HEK293 (cell line): ENCODE measurements at regions not wholly inside any gene's neighbourhood (a gene's known extent, or its start where the extent isn't known, plus 50 kb on each side); places are given as distances from the start of the nearest gene placed in this dataset.

Source experiments
- CTCF ChIA-PET: fragments of 350-600 bp; formaldehyde crosslinking; extraction: SDS; loops from one replicate; lab custom pipeline; 2021; ENCODE audit warnings: antibody characterized with exemption; lab: Yijun Ruan, JAX
- POLR2A ChIA-PET: fragments of 300-600 bp; formaldehyde crosslinking; extraction: SDS; loops from one replicate; lab custom pipeline; 2020; ENCODE audit warnings: antibody characterized with exemption, inconsistent platforms; lab: Yijun Ruan, JAX
- H3K27ac ChIP-seq: fragments of 200-500 bp; sonication (Bioruptor generic); 2 replicates; pipeline ENCODE4 v1.5.1; 2014; ENCODE audit warnings: low read depth, low read length, control low read depth, inconsistent platforms; ENCODE audit errors: extremely low read depth
- H3K36me3 ChIP-seq, 2 experiments: fragments of 200-500 bp in 1 of 2; sonication (Bioruptor generic) in 1 of 2; 1 replicate in 1 of 2; 2 replicates in 1 of 2; pipeline ENCODE4 v1.5.1; 2014 to 2017; ENCODE audit warnings: inconsistent platforms in 2 of 2, low read length in 2 of 2; ENCODE audit not compliant: control insufficient read depth in 2 of 2, insufficient read depth in 1 of 2
- H3K4me1 ChIP-seq: fragments of 200-500 bp; sonication (Bioruptor generic); 2 replicates; pipeline ENCODE4 v1.5.1; 2014; ENCODE audit warnings: mild to moderate bottlenecking, low read length, inconsistent platforms; ENCODE audit not compliant: control insufficient read depth, insufficient read depth
- H3K4me3 ChIP-seq: 2 replicates; pipeline ENCODE4 v1.5.1; 2011; ENCODE audit warnings: low read depth, mild to moderate bottlenecking, control low read depth, low read length, moderate library complexity
- H3K9me3 ChIP-seq: fragments of 200-500 bp; sonication (Bioruptor generic); 2 replicates; pipeline ENCODE4 v1.5.1; 2014; ENCODE audit warnings: low read depth, low read length, inconsistent platforms; ENCODE audit not compliant: control insufficient read depth, insufficient read depth
- HOXC10 ChIP-seq: sonication (generic); formaldehyde crosslinking; IDR thresholded peaks from 2 replicates; pipeline ENCODE4 v1.8.1; 2023; ENCODE audit warnings: mild to moderate bottlenecking, missing genetic modification reagents
- HOXD13 ChIP-seq: sonication (generic); formaldehyde crosslinking; IDR thresholded peaks from 2 replicates; pipeline ENCODE4 v1.8.0; 2022; ENCODE audit warnings: missing genetic modification reagents, borderline replicate concordance
- SALL2 ChIP-seq: fragments of 450-650 bp; formaldehyde crosslinking; IDR thresholded peaks from 2 replicates; pipeline ENCODE4 v1.5.0; 2017; ENCODE audit warnings: missing biosample characterization, mild to moderate bottlenecking, missing genetic modification characterization, borderline replicate concordance
- SCRT2 ChIP-seq: fragments of 450-650 bp; formaldehyde crosslinking; IDR thresholded peaks from 2 replicates; pipeline ENCODE4 v1.5.1; 2016; ENCODE audit warnings: missing biosample characterization, missing genetic modification characterization
- TCF7L2 ChIP-seq: IDR thresholded peaks from 2 replicates; pipeline ENCODE4 v1.6.1; 2011; ENCODE audit warnings: low read depth, mild to moderate bottlenecking, inconsistent platforms, low read length, moderate library complexity, borderline replicate concordance
- YY1 ChIP-seq: fragments of 450-650 bp; formaldehyde crosslinking; IDR thresholded peaks from 2 replicates; pipeline ENCODE4 v1.5.1; 2018; ENCODE audit warnings: missing biosample characterization, missing genetic modification characterization
- YY2 ChIP-seq: fragments of 450-650 bp; formaldehyde crosslinking; IDR thresholded peaks from 2 replicates; pipeline ENCODE4 v1.5.1; 2016; ENCODE audit warnings: missing biosample characterization, missing genetic modification characterization
- ZBTB1 ChIP-seq: fragments of 450-650 bp; formaldehyde crosslinking; IDR thresholded peaks from 2 replicates; pipeline ENCODE4 v1.5.1; 2016; ENCODE audit warnings: missing biosample characterization, missing genetic modification characterization
- ZBTB17 ChIP-seq: fragments of 450-650 bp; formaldehyde crosslinking; IDR thresholded peaks from 2 replicates; pipeline ENCODE4 v1.5.1; 2016; ENCODE audit warnings: missing biosample characterization, missing genetic modification characterization
- ZFP69B ChIP-seq: fragments of 450-650 bp; formaldehyde crosslinking; IDR thresholded peaks from 2 replicates; pipeline ENCODE4 v1.5.1; 2016; ENCODE audit warnings: missing biosample characterization, missing genetic modification characterization
- ZNF140 ChIP-seq: fragments of 450-650 bp; formaldehyde crosslinking; IDR thresholded peaks from 2 replicates; pipeline ENCODE4 v1.5.1; 2016; ENCODE audit warnings: missing biosample characterization, missing genetic modification characterization
- ZNF16 ChIP-seq: fragments of 450-650 bp; formaldehyde crosslinking; IDR thresholded peaks from 2 replicates; pipeline ENCODE4 v1.5.1; 2016; ENCODE audit warnings: low read depth, missing biosample characterization, missing genetic modification characterization
- ZNF211 ChIP-seq: fragments of 450-650 bp; formaldehyde crosslinking; IDR thresholded peaks from 2 replicates; pipeline ENCODE4 v1.5.1; 2016; ENCODE audit warnings: low read depth, missing biosample characterization, missing genetic modification characterization
- ZNF223 ChIP-seq: fragments of 450-650 bp; formaldehyde crosslinking; IDR thresholded peaks from 2 replicates; pipeline ENCODE4 v1.5.1; 2016; ENCODE audit warnings: missing biosample characterization, missing genetic modification characterization
- ZNF23 ChIP-seq: fragments of 450-650 bp; formaldehyde crosslinking; IDR thresholded peaks from 2 replicates; pipeline ENCODE4 v1.5.1; 2016; ENCODE audit warnings: missing biosample characterization, missing genetic modification characterization, borderline replicate concordance
- ZNF366 ChIP-seq: fragments of 450-650 bp; formaldehyde crosslinking; conservative IDR thresholded peaks from 2 replicates; pipeline ENCODE4 v1.5.1; 2016; ENCODE audit warnings: missing biosample characterization, missing genetic modification characterization
- ZNF391 ChIP-seq: fragments of 450-650 bp; formaldehyde crosslinking; IDR thresholded peaks from 2 replicates; pipeline ENCODE4 v1.5.1; 2016; ENCODE audit warnings: low read depth, missing biosample characterization, missing genetic modification characterization, borderline replicate concordance
- ZNF404 ChIP-seq: fragments of 450-650 bp; formaldehyde crosslinking; IDR thresholded peaks from 2 replicates; pipeline ENCODE4 v1.5.1; 2017; ENCODE audit warnings: missing biosample characterization, missing genetic modification characterization
- ZNF514 ChIP-seq: fragments of 450-650 bp; formaldehyde crosslinking; IDR thresholded peaks from 2 replicates; pipeline ENCODE4 v1.5.1; 2016; ENCODE audit warnings: missing biosample characterization, missing genetic modification characterization
- ZNF521 ChIP-seq: fragments of 450-650 bp; formaldehyde crosslinking; IDR thresholded peaks from 2 replicates; pipeline ENCODE4 v1.5.1; 2017; ENCODE audit warnings: missing biosample characterization, mild to moderate bottlenecking, missing genetic modification characterization
- ZNF561 ChIP-seq: fragments of 450-650 bp; IDR thresholded peaks from 2 replicates; pipeline ENCODE4 v1.5.1; 2018; ENCODE audit warnings: missing biosample characterization, missing genetic modification characterization, borderline replicate concordance
- ZNF621 ChIP-seq: fragments of 450-650 bp; formaldehyde crosslinking; IDR thresholded peaks from 2 replicates; pipeline ENCODE4 v1.5.1; 2017; ENCODE audit warnings: missing biosample characterization, missing genetic modification characterization
- ZNF837 ChIP-seq: fragments of 450-650 bp; formaldehyde crosslinking; IDR thresholded peaks from 2 replicates; pipeline ENCODE4 v1.5.1; 2016; ENCODE audit warnings: missing biosample characterization, missing genetic modification characterization
- TF ChIP-seq, protein P1 (sequence below): fragments of 450-650 bp; formaldehyde crosslinking; IDR thresholded peaks from 2 replicates; pipeline ENCODE4 v1.5.1; 2016; ENCODE audit warnings: missing biosample characterization, missing genetic modification characterization, low read depth
- TF ChIP-seq, protein P2 (sequence below): sonication (generic); formaldehyde crosslinking; IDR thresholded peaks from 2 replicates; pipeline ENCODE4 v1.8.1; 2022; ENCODE audit warnings: mild to moderate bottlenecking, moderate library complexity, missing genetic modification reagents
- TF ChIP-seq, protein P3 (sequence below): fragments of 450-650 bp; IDR thresholded peaks from 2 replicates; pipeline ENCODE4 v1.5.1; 2018; ENCODE audit warnings: missing biosample characterization, missing genetic modification characterization
- TF ChIP-seq, protein P4 (sequence below): fragments of 450-650 bp; formaldehyde crosslinking; IDR thresholded peaks from 2 replicates; pipeline ENCODE4 v1.5.1; 2016; ENCODE audit warnings: missing biosample characterization, missing genetic modification characterization, low read depth
- TF ChIP-seq, protein P5 (sequence below): fragments of 450-650 bp; formaldehyde crosslinking; IDR thresholded peaks from 2 replicates; pipeline ENCODE4 v1.5.1; 2017; ENCODE audit warnings: missing biosample characterization, missing genetic modification characterization
- TF ChIP-seq, protein P6 (sequence below): fragments of 450-650 bp; formaldehyde crosslinking; IDR thresholded peaks from 2 replicates; pipeline ENCODE4 v1.5.1; 2016; ENCODE audit warnings: missing biosample characterization, missing genetic modification characterization

DNA sequence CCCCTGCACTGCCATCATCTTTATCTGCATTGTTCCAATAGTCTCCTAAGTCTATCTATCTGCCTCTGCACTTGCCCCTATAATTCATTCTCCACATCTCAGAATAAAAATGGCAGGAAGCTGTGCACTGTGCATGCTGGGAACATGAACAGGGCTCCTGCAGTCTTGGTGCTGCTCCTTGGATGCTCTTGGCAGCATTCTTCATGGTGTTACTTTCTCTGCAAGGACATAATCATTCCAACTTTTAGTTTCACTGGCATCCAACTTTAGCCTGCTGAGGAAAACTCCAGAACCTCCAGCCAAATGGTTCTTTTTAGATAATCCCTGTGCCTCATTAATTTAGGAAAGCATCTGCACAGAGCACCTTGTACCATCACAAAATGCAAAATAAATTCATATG lies 208.3 kb downstream of the STK31 start:
- CTCF ChIA-PET = no interaction called here
- H3K9me3 ChIP-seq = no peaks in the 10 kb centered on the region

DNA sequence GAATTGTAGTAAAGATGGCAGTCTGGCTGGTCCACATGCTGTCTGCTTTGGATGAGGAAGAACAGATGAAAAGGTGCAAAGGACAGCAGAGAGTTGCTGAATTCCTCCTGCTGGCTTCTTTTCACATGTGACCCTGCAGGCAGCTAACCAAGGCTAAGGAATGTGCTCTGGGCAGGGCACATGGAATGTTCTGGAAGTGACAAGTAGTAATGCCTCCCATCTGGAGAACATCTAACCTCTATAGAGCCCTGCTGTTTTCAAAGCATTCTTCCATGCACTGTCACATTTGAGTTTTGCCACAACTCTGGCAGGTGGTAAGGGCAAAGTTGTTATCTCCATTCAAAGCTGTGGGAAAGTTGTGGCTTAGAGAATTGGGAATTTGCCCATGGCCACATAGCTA lies 208.8 kb downstream of the STK31 start:
- Histone ChIP-seq H3K4me3 (no peak overlapping the region), H3K36me3 (no peaks in the 10 kb centered on the region), H3K9me3 (no peaks in the 10 kb centered on the region), H3K27ac (no peak overlapping the region), H3K4me1 (no peaks in the 10 kb centered on the region)
- TF ChIP-seq ZNF16 (tag by site-specific recombination) = no peak
- TF ChIP-seq ZFP69B (tag by site-specific recombination) = no peak
- TF ChIP-seq, protein P1, sequence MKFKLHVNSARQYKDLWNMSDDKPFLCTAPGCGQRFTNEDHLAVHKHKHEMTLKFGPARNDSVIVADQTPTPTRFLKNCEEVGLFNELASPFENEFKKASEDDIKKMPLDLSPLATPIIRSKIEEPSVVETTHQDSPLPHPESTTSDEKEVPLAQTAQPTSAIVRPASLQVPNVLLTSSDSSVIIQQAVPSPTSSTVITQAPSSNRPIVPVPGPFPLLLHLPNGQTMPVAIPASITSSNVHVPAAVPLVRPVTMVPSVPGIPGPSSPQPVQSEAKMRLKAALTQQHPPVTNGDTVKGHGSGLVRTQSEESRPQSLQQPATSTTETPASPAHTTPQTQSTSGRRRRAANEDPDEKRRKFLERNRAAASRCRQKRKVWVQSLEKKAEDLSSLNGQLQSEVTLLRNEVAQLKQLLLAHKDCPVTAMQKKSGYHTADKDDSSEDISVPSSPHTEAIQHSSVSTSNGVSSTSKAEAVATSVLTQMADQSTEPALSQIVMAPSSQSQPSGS = no peak
- no peak for TF ChIP-seq ZNF561 (tag by site-specific recombination)
- no peak for TF ChIP-seq ZNF366
- TF ChIP-seq SCRT2 = no peak
- TF ChIP-seq HOXC10 (CRISPR knock-in tag) = no peak
- TF ChIP-seq ZNF23 (tag by site-specific recombination) = no peak
- no peak for TF ChIP-seq YY2 (tag by site-specific recombination)
- no peak for TF ChIP-seq TCF7L2
- no peak for TF ChIP-seq HOXD13
- TF ChIP-seq ZNF223 = no peak
- no peak for TF ChIP-seq ZNF621 (tag by site-specific recombination)
- TF ChIP-seq, protein P2, sequence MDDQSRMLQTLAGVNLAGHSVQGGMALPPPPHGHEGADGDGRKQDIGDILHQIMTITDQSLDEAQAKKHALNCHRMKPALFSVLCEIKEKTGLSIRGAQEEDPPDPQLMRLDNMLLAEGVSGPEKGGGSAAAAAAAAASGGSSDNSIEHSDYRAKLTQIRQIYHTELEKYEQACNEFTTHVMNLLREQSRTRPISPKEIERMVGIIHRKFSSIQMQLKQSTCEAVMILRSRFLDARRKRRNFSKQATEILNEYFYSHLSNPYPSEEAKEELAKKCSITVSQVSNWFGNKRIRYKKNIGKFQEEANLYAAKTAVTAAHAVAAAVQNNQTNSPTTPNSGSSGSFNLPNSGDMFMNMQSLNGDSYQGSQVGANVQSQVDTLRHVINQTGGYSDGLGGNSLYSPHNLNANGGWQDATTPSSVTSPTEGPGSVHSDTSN = no peak
- TF ChIP-seq ZNF514 (tag by site-specific recombination) = no peak
- no peak for TF ChIP-seq YY1
- TF ChIP-seq ZNF211 (tag by site-specific recombination) = no peak
- no peak for TF ChIP-seq ZBTB17 (tag by site-specific recombination)
- TF ChIP-seq, protein P3, sequence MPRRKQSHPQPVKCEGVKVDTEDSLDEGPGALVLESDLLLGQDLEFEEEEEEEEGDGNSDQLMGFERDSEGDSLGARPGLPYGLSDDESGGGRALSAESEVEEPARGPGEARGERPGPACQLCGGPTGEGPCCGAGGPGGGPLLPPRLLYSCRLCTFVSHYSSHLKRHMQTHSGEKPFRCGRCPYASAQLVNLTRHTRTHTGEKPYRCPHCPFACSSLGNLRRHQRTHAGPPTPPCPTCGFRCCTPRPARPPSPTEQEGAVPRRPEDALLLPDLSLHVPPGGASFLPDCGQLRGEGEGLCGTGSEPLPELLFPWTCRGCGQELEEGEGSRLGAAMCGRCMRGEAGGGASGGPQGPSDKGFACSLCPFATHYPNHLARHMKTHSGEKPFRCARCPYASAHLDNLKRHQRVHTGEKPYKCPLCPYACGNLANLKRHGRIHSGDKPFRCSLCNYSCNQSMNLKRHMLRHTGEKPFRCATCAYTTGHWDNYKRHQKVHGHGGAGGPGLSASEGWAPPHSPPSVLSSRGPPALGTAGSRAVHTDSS = no peak
- POLR2A ChIA-PET = no interaction called here
- CTCF ChIA-PET = no interaction called here

More for the DNA sequence above, 208.3 kb downstream of the STK31 start:
- TF ChIP-seq ZNF140 (tag by site-specific recombination) (no peak), ZNF404 (tag by site-specific recombination) (no peak), SALL2 (tag by site-specific recombination) (no peak), ZNF391 (no peak), ZNF561 (tag by site-specific recombination) (no peak), ZBTB1 (no peak), ZNF16 (tag by site-specific recombination) (no peak), ZNF521 (tag by site-specific recombination) (no peak), ZNF837 (tag by site-specific recombination) (no peak)
- TF ChIP-seq, protein P4, sequence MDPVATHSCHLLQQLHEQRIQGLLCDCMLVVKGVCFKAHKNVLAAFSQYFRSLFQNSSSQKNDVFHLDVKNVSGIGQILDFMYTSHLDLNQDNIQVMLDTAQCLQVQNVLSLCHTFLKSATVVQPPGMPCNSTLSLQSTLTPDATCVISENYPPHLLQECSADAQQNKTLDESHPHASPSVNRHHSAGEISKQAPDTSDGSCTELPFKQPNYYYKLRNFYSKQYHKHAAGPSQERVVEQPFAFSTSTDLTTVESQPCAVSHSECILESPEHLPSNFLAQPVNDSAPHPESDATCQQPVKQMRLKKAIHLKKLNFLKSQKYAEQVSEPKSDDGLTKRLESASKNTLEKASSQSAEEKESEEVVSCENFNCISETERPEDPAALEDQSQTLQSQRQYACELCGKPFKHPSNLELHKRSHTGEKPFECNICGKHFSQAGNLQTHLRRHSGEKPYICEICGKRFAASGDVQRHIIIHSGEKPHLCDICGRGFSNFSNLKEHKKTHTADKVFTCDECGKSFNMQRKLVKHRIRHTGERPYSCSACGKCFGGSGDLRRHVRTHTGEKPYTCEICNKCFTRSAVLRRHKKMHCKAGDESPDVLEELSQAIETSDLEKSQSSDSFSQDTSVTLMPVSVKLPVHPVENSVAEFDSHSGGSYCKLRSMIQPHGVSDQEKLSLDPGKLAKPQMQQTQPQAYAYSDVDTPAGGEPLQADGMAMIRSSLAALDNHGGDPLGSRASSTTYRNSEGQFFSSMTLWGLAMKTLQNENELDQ = no peak
- TF ChIP-seq, protein P5, sequence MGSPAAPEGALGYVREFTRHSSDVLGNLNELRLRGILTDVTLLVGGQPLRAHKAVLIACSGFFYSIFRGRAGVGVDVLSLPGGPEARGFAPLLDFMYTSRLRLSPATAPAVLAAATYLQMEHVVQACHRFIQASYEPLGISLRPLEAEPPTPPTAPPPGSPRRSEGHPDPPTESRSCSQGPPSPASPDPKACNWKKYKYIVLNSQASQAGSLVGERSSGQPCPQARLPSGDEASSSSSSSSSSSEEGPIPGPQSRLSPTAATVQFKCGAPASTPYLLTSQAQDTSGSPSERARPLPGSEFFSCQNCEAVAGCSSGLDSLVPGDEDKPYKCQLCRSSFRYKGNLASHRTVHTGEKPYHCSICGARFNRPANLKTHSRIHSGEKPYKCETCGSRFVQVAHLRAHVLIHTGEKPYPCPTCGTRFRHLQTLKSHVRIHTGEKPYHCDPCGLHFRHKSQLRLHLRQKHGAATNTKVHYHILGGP = no peak
- TF ChIP-seq, protein P6, sequence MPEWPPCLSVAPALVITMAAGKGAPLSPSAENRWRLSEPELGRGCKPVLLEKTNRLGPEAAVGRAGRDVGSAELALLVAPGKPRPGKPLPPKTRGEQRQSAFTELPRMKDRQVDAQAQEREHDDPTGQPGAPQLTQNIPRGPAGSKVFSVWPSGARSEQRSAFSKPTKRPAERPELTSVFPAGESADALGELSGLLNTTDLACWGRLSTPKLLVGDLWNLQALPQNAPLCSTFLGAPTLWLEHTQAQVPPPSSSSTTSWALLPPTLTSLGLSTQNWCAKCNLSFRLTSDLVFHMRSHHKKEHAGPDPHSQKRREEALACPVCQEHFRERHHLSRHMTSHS (tag by site-specific recombination) = no peak
- POLR2A ChIA-PET = no interaction called here
- H3K27ac ChIP-seq = no peak overlapping the region
- no peak overlapping the region for H3K4me3 ChIP-seq
- no peaks in the 10 kb centered on the region for H3K36me3 ChIP-seq
- H3K4me1 ChIP-seq = no peaks in the 10 kb centered on the region
